Loucy (cell line): ENCODE measurements at regions not wholly inside any gene's neighbourhood (a gene's known extent, or its start where the extent isn't known, plus 50 kb on each side); places are given as distances from the start of the nearest gene placed in this dataset.

ENCODE experiments used
- H2AFZ ChIP-seq: fragments of 200-600 bp; sonication (generic); 2 replicates; pipeline ENCODE4 v1.6.0; 2016; ENCODE audit warnings: antibody characterized with exemption, mild to moderate bottlenecking, low read length, moderate library complexity
- H3F3A ChIP-seq: fragments of 200-600 bp; 2 replicates; pipeline ENCODE4 v1.6.0; 2016; ENCODE audit warnings: antibody characterized with exemption, low read depth, mild to moderate bottlenecking
- H3K27me3 ChIP-seq: fragments of 200-600 bp; sonication (generic); 2 replicates; pipeline ENCODE4 v1.6.1; 2014; ENCODE audit warnings: low read length, mild to moderate bottlenecking; ENCODE audit not compliant: insufficient read depth, poor library complexity, severe bottlenecking
- H3K36me3 ChIP-seq: fragments of 200-600 bp; sonication (generic); 2 replicates; pipeline ENCODE4 v1.6.1; 2016; ENCODE audit warnings: low read length; ENCODE audit not compliant: insufficient read depth
- H3K4me1 ChIP-seq: fragments of 200-600 bp; sonication (generic); 2 replicates; pipeline ENCODE4 v1.5.1; 2014; ENCODE audit warnings: low read length, mild to moderate bottlenecking; ENCODE audit not compliant: insufficient read depth, poor library complexity, severe bottlenecking
- H3K4me2 ChIP-seq: fragments of 200-600 bp; sonication (generic); 2 replicates; pipeline ENCODE4 v1.6.0; 2014; ENCODE audit warnings: antibody characterized with exemption, low read length, low read depth, mild to moderate bottlenecking; ENCODE audit not compliant: poor library complexity, severe bottlenecking
- H3K4me3 ChIP-seq: fragments of 200-600 bp; sonication (generic); 2 replicates; pipeline ENCODE4 v1.5.1; 2014; ENCODE audit warnings: low read length, mild to moderate bottlenecking, mixed read lengths; ENCODE audit not compliant: poor library complexity, severe bottlenecking
- H3K79me2 ChIP-seq: fragments of 200-600 bp; sonication (generic); 2 replicates; pipeline ENCODE4 v1.6.1; 2014; ENCODE audit warnings: low read length; ENCODE audit not compliant: insufficient read depth
- H3K9ac ChIP-seq: fragments of 200-600 bp; sonication (generic); 2 replicates; pipeline ENCODE4 v1.6.0; 2014; ENCODE audit warnings: mild to moderate bottlenecking, low read depth, low read length, moderate library complexity; ENCODE audit not compliant: poor library complexity, severe bottlenecking
- H3K9me2 ChIP-seq: fragments of 200-600 bp; sonication (generic); replicated peaks from 2 replicates; pipeline ENCODE4 v1.6.1; 2016; ENCODE audit warnings: low read depth, low read length, mixed read lengths
- H3K9me3 ChIP-seq: fragments of 200-600 bp; sonication (generic); 2 replicates; pipeline ENCODE4 v1.6.1; 2014; ENCODE audit warnings: mild to moderate bottlenecking, antibody characterized with exemption, low read length, low read depth; ENCODE audit not compliant: insufficient read depth
- H4K20me1 ChIP-seq: fragments of 200-600 bp; sonication (generic); 2 replicates; pipeline ENCODE4 v1.6.0; 2014; ENCODE audit warnings: antibody characterized with exemption, low read length, mild to moderate bottlenecking; ENCODE audit not compliant: insufficient read depth, poor library complexity, severe bottlenecking
- CTCF ChIP-seq: fragments of 200-600 bp; sonication (generic); conservative IDR thresholded peaks from 2 replicates; pipeline ENCODE4 v1.5.1; 2014; ENCODE audit warnings: mild to moderate bottlenecking, antibody characterized with exemption, low read length
- EZH2phosphoT487 ChIP-seq: fragments of 200-600 bp; IDR thresholded peaks from 2 replicates; pipeline ENCODE4 v1.6.1; 2018; ENCODE audit warnings: antibody characterized with exemption, mild to moderate bottlenecking, moderate library complexity, borderline replicate concordance

GRCh38 chr13:85910962-85911361, 111.7 kb upstream of the SLITRK6 start:
- H2AFZ ChIP-seq: no peak overlapping the region
- no peaks in the 10 kb centered on the region for H3K27me3 ChIP-seq
- H4K20me1 ChIP-seq: no peaks in the 10 kb centered on the region
- H3K79me2 ChIP-seq: no peaks in the 10 kb centered on the region
- H3K9me2 ChIP-seq: no peaks in the 10 kb centered on the region
- H3K9ac ChIP-seq: no peak overlapping the region
- H3K4me3 ChIP-seq: no peak overlapping the region
- no peak for TF ChIP-seq CTCF
- no peaks in the 10 kb centered on the region for H3K4me1 ChIP-seq
- no peaks in the 10 kb centered on the region for H3K36me3 ChIP-seq
- peaks cover 11% of the 10 kb centered on the region; the same call in 1 of the 2 replicates for H3K9me3 ChIP-seq
- H3K4me2 ChIP-seq: no peak overlapping the region
- H3F3A ChIP-seq: no peaks in the 10 kb centered on the region

- H3K4me2 ChIP-seq: no peak overlapping the region
- H3K79me2 ChIP-seq: no peaks in the 10 kb centered on the region
- no peaks in the 10 kb centered on the region for H3K36me3 ChIP-seq
- no peaks in the 10 kb centered on the region for H3K9me2 ChIP-seq
- H3K9me3 ChIP-seq: no peaks in the 10 kb centered on the region
- no peaks in the 10 kb centered on the region for H3K4me1 ChIP-seq
- no peaks in the 10 kb centered on the region for H3F3A ChIP-seq
- TF ChIP-seq EZH2phosphoT487 (no peak), CTCF (no peak)
- no peak overlapping the region for H3K4me3 ChIP-seq
- H3K9ac ChIP-seq: no peak overlapping the region
- H4K20me1 ChIP-seq: no peaks in the 10 kb centered on the region
- H2AFZ ChIP-seq: no peak overlapping the region
- no peaks in the 10 kb centered on the region for H3K27me3 ChIP-seq
These were observed 101.3 kb upstream of the SLITRK6 start for GRCh38 chr13:85900521-85900920.

GRCh38 chr13:85896516-85897450, 97.6 kb upstream of the SLITRK6 start:
- Histone ChIP-seq H3K4me2 (no peak overlapping the region), H3K9me2 (no peaks in the 10 kb centered on the region)
- TF ChIP-seq CTCF: peak; percentile 53
- TF ChIP-seq EZH2phosphoT487: no peak

More at GRCh38 chr13:85896516-85897450, 97.6 kb upstream of the SLITRK6 start:
- Histone ChIP-seq H3K9me3 (no peaks in the 10 kb centered on the region), H2AFZ (no peak overlapping the region), H3F3A (no peaks in the 10 kb centered on the region), H3K79me2 (no peaks in the 10 kb centered on the region), H3K4me1 (no peaks in the 10 kb centered on the region), H3K36me3 (no peaks in the 10 kb centered on the region), H3K27me3 (no peaks in the 10 kb centered on the region), H3K9ac (no peak overlapping the region), H4K20me1 (no peaks in the 10 kb centered on the region), H3K4me3 (no peak overlapping the region)
